Suprapubic skin (tissue), 3 donors: ENCODE measurements at regions not wholly inside any gene's neighbourhood (a gene's known extent, or its start where the extent isn't known, plus 50 kb on each side); places are given as distances from the start of the nearest gene placed in this dataset.

Experiments used
- CTCF ChIP-seq, 2 donors: fragments of 200-600 bp in 1 of 2; fragments of 450-650 bp in 1 of 2; sonication (generic) in 1 of 2; IDR thresholded peaks; one replicate each; pipeline ENCODE4 v1.5.1; 2016 to 2019; ENCODE audit warnings: antibody characterized with exemption in 2 of 2, mild to moderate bottlenecking in 1 of 2, moderate library complexity in 1 of 2
- POLR2A ChIP-seq, 2 donors: fragments of 450-650 bp; IDR thresholded peaks; one replicate each; pipeline ENCODE4 v1.6.1; 2017; ENCODE audit warnings: antibody characterized with exemption in 2 of 2, mild to moderate bottlenecking in 2 of 2, moderate library complexity in 2 of 2

- TF ChIP-seq CTCF (IDR thresholded peaks at IDR 0.05) (no peak), POLR2A (IDR thresholded peaks at IDR 0.05) (no peak)
Observed at GRCh38 chr19:31546205-31546960, 197.1 kb upstream of the TSHZ3 start.
